ENCODE measurements at regions not wholly inside any gene's neighbourhood (a gene's known extent, or its start where the extent isn't known, plus 50 kb on each side); places are given as distances from the start of the nearest gene placed in this dataset.

DNA sequence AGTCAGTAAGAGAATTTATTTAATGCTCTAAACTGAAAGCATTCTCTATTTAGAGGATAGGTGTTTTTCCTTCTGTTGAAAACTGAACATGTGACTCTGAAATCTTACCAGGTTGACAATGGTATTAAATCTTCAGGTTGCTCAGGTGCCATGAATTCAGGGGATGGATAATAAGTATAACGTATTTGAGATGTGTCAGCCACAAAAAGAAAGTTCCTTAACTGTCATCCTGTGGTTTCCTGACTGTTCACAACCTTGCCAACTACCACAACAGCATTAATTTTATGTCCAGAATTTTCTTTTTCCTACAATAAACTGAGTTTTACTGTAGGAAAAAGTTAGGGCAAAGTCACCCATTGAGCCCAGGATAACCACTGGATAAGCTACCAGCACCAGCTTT, 243.3 kb upstream of the PSMD7 start:
- no peak for DNase-seq
- no peak overlapping the region for H3K4me3 ChIP-seq (ENCODE audit: low read depth, low read length)
- H3K27me3 ChIP-seq = no peaks in the 10 kb centered on the region; the same call in 1 of the 2 replicates
- no peak for TF ChIP-seq CTCF (IDR thresholded peaks at IDR 0.05; ENCODE audit: low read depth, low read length)
- no peaks in the 10 kb centered on the region for H3K9me3 ChIP-seq
- no peaks in the 10 kb centered on the region for H3K4me1 ChIP-seq
- H3K36me3 ChIP-seq = no peaks in the 10 kb centered on the region

DNA sequence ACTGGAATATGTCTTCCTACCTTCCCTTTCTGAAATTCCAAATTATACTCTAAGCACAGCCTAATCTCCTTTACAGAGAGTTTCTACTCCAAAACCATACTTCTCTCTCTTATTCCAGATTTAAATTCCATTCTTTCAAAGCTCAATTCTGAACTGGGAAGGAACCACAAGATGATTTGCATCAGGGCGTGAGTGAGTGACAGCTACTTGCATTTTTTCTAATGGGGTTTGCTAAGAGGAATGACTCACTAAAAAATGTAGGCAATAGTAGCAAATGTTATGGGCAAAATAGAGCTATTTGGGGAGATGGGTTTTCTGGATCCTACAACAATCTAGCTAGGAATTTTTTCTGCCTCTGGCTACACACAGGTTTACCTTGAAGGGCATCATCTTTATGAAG, 244.6 kb upstream of the PSMD7 start:
- no peak for DNase-seq
- Histone ChIP-seq H3K27me3 (peaks cover 4% of the 10 kb centered on the region), H3K4me3 (ENCODE audit: low read depth, low read length) (no peak overlapping the region), H3K4me1 (no peaks in the 10 kb centered on the region), H3K9me3 (no peaks in the 10 kb centered on the region), H3K36me3 (no peaks in the 10 kb centered on the region)
- TF ChIP-seq CTCF (IDR thresholded peaks at IDR 0.05; ENCODE audit: low read depth, low read length) = no peak

DNA sequence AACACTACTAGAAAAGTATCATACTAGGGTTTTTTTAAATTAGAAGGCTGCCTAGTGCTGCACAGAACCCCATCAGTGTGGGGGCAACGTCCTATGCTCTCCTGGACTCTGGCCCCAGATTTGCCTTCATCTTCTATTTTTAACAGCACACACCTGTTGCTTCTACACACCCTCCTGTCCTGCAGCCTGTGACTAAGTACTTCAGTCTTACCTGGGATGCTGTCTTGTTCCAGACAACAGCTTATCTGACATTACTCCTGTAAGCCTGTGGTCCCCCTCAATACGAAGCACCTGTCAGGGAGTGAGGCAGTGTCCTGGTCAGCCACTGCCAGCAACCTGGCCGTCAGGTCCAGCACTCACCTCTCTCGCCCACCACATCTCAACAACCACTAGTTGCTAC, 247.6 kb upstream of the PSMD7 start:
- no peaks in the 10 kb centered on the region for H3K4me1 ChIP-seq
- DNase-seq = no peak

GRCh38 chr16:74046524-74046923, 250.1 kb upstream of the PSMD7 start:
- no peak for DNase-seq

More for the DNA sequence above, 247.6 kb upstream of the PSMD7 start:
- no peaks in the 10 kb centered on the region for H3K36me3 ChIP-seq
- H3K9me3 ChIP-seq = no peaks in the 10 kb centered on the region
- no peak overlapping the region for H3K4me3 ChIP-seq (ENCODE audit: low read depth, low read length)
- no peak for TF ChIP-seq CTCF (IDR thresholded peaks at IDR 0.05; ENCODE audit: low read depth, low read length)
- H3K27me3 ChIP-seq = peaks cover 9% of the 10 kb centered on the region; the same call in 1 of the 2 replicates

GRCh38 chr16:74045513-74045912, 251.1 kb upstream of the PSMD7 start:
- Histone ChIP-seq H3K36me3 (no peaks in the 10 kb centered on the region), H3K27me3 (peaks cover 9% of the 10 kb centered on the region; the same call in 1 of the 2 replicates), H3K4me3 (ENCODE audit: low read depth, low read length) (no peak overlapping the region), H3K4me1 (no peaks in the 10 kb centered on the region), H3K9me3 (no peaks in the 10 kb centered on the region)
- no peak for DNase-seq
- TF ChIP-seq CTCF (IDR thresholded peaks at IDR 0.05; ENCODE audit: low read depth, low read length) = no peak

More at GRCh38 chr16:74046524-74046923, 250.1 kb upstream of the PSMD7 start:
- no peak for TF ChIP-seq CTCF (IDR thresholded peaks at IDR 0.05; ENCODE audit: low read depth, low read length)
- H3K4me1 ChIP-seq = no peaks in the 10 kb centered on the region
- H3K4me3 ChIP-seq (ENCODE audit: low read depth, low read length) = no peak overlapping the region
- peaks cover 9% of the 10 kb centered on the region; the same call in 1 of the 2 replicates for H3K27me3 ChIP-seq
- no peaks in the 10 kb centered on the region for H3K36me3 ChIP-seq
- H3K9me3 ChIP-seq = no peaks in the 10 kb centered on the region

DNA sequence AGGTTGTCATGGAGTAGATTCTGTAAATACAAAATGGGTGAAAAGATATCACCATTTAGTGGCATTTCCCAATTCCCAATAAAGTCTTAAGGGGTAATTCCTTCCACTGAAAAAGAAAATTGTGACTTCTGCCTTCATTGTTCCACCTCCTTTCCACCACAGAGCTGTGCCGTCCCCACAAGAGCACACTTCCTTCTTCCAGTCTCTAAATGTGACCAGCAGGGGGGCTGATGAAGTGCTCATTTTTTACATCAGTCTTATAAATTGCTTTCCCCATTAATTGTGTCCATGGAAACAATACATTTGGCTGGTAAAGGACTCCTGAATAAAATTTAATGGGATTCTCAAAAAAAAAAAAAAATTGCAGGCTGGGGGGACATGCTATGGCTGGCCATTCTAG, 260.8 kb upstream of the PSMD7 start:
- Histone ChIP-seq H3K36me3 (no peaks in the 10 kb centered on the region), H3K4me3 (ENCODE audit: low read depth, low read length) (no peak overlapping the region), H3K27me3 (peaks cover 19% of the 10 kb centered on the region), H3K9me3 (no peaks in the 10 kb centered on the region), H3K4me1 (no peaks in the 10 kb centered on the region)
- DNase-seq = peak; percentile 15
- peak; percentile 60 for TF ChIP-seq CTCF (IDR thresholded peaks at IDR 0.05; ENCODE audit: low read depth, low read length)
